ENCODE measurements at regions not wholly inside any gene's neighbourhood (a gene's known extent, or its start where the extent isn't known, plus 50 kb on each side); places are given as distances from the start of the nearest gene placed in this dataset.

DNA sequence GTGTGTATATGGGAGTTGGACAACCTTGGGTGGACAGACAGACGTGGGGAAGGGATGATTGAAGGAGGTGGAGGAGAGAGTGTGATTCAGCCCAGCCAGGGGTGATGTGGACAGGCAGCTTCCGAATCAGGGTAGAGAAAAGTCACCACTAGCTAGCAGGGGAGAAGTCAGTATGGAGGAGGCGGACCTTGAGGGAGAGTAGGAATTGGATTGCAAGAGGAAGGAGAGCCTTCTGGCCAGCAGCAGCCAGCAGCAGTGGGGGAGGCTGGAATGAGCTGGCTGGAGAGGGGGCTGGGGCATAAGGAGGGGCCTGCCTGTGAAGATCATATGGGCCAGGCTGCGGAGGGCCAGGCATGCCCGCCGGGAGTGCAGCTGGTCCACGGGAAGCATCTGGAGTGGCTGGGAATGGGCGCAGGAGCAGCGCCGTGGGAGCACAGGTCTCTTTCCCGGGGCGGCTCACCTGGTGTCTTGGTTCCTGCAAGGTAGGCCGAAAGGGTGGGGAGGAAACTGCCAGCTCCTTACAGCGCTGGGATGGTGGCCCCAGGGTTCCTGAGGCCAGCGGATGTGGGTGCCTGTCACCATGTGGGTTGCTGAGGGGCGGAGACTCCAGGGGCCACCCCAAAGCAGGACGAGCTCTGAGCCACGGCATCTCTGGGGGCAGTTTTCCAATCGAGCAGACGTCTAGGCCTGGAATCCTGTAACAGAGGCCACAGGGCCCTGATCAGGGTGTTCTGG is 235.3 kb downstream of the SEC14L1 start:
- Histone ChIP-seq H3K9me3 (ENCODE audit: insufficient read depth, low read length) (no peaks in the 10 kb centered on the region), H3K4me3 (ENCODE audit: low read length) (no peak overlapping the region), H3K36me3 (replicated peaks; ENCODE audit: low read depth, low read length) (no peaks in the 10 kb centered on the region), H3K4me2 (ENCODE audit: low read length) (no peak overlapping the region), H4K20me1 (ENCODE audit: insufficient read depth, low read length) (no peaks in the 10 kb centered on the region), H3K79me2 (ENCODE audit: low read length) (no peaks in the 10 kb centered on the region), H3K4me1 (ENCODE audit: low read length) (no peaks in the 10 kb centered on the region), H2AFZ (ENCODE audit: low read depth, low read length) (no peak overlapping the region), H3K27me3 (ENCODE audit: low read depth, low read length) (0 out of 2 replicates have a peak, but pooled peaks cover 7% of the 10 kb centered on the region), H3K27ac (ENCODE audit: low read length) (no peak overlapping the region), H3K9ac (ENCODE audit: low read length) (no peak overlapping the region)
- no peak for TF ChIP-seq EZH2phosphoT487 (IDR thresholded peaks at IDR 0.05; ENCODE audit: low read depth)
- TF ChIP-seq, protein P1, sequence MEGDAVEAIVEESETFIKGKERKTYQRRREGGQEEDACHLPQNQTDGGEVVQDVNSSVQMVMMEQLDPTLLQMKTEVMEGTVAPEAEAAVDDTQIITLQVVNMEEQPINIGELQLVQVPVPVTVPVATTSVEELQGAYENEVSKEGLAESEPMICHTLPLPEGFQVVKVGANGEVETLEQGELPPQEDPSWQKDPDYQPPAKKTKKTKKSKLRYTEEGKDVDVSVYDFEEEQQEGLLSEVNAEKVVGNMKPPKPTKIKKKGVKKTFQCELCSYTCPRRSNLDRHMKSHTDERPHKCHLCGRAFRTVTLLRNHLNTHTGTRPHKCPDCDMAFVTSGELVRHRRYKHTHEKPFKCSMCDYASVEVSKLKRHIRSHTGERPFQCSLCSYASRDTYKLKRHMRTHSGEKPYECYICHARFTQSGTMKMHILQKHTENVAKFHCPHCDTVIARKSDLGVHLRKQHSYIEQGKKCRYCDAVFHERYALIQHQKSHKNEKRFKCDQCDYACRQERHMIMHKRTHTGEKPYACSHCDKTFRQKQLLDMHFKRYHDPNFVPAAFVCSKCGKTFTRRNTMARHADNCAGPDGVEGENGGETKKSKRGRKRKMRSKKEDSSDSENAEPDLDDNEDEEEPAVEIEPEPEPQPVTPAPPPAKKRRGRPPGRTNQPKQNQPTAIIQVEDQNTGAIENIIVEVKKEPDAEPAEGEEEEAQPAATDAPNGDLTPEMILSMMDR (IDR thresholded peaks at IDR 0.05; ENCODE audit: low read depth, low read length) = no peak

DNA sequence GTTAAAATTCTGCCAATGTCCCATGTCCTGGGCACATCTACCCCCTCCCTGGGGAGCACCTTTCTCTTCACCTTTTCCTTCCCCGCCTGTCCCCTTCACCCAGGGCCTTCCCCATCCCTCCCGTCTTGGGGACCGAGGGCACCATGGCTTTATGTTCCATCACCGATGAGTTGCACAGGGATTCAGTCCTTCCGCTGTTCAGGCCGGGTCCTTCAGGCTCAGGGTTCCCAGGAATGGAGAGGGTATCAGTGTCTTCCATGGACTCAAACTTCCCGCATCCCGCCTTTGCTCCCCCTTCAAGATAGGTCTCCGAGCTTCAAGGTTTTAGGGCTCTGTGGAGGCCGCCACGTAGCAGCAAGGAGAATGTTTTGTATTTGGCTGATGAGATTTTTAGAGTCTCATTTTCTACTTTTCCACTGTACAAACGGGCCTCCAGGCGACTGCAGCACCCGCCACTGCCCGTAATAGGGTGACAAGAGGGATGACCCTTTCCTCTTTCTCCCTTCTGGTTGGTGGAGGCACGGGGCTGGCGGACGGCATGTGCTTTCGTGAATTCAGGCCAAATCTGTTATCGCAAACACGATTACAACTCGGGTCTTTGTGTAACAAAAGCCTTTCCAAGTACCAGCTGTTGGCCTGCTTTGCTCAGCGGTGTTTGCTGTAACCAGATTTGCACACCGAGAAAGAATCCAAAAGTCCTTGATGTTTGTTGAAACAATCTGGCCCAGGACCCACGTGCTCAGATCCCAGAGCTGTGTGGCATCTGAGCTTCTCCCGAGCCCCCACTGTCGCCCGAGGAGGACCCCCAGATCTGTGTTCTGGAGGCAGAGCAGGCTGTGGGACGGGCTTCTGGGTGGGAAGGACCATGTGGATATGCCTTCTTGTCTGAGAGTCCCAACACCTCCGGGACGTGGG is 236.3 kb downstream of the SEC14L1 start:
- Histone ChIP-seq H3K27ac (ENCODE audit: low read length) (no peak overlapping the region), H3K4me3 (ENCODE audit: low read length) (no peak overlapping the region), H3K27me3 (ENCODE audit: low read depth, low read length) (peaks cover 11% of the 10 kb centered on the region; the same call in 1 of the 2 replicates), H3K9me3 (ENCODE audit: insufficient read depth, low read length) (no peaks in the 10 kb centered on the region), H3K36me3 (replicated peaks; ENCODE audit: low read depth, low read length) (no peaks in the 10 kb centered on the region), H4K20me1 (ENCODE audit: insufficient read depth, low read length) (no peaks in the 10 kb centered on the region), H3K79me2 (ENCODE audit: low read length) (no peaks in the 10 kb centered on the region), H3K9ac (ENCODE audit: low read length) (no peak overlapping the region), H3K4me2 (ENCODE audit: low read length) (no peak overlapping the region), H2AFZ (ENCODE audit: low read depth, low read length) (no peak overlapping the region), H3K4me1 (ENCODE audit: low read length) (no peaks in the 10 kb centered on the region)
- TF ChIP-seq, protein P1 (IDR thresholded peaks at IDR 0.05; ENCODE audit: low read depth, low read length) = no peak
- no peak for TF ChIP-seq EZH2phosphoT487 (IDR thresholded peaks at IDR 0.05; ENCODE audit: low read depth)

DNA sequence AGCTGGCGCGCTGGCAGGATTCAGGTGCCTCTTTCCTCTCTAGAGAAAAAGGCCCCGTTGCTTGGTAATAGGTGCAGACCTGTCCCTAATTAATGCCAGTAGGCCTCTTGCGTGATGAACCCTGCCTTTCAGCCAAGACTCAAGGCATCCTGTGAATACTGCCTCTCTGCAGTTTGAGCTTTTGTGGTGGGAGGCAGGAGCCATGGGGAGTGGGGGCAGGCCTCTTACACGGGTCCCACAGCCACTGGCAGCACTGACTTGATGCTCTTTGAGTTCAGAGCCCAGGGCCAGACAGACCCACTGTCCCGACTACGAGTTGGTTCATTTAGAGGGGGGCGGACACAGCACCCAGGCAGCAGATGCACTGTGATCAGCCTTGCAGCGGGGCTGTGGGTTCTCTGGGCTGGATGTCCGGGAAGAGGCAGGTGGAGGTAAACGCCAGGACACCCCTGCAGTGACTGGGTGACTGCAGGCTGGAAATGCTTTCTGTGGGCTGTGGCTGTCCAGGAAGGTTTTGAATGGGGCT is 237.0 kb downstream of the SEC14L1 start:
- TF ChIP-seq, protein P1 (IDR thresholded peaks at IDR 0.05; ENCODE audit: low read depth, low read length) = no peak
- no peak for TF ChIP-seq EZH2phosphoT487 (IDR thresholded peaks at IDR 0.05; ENCODE audit: low read depth)
- no peak overlapping the region for H3K4me3 ChIP-seq (ENCODE audit: low read length)
- H3K36me3 ChIP-seq (replicated peaks; ENCODE audit: low read depth, low read length) = no peaks in the 10 kb centered on the region
- no peak overlapping the region for H3K4me2 ChIP-seq (ENCODE audit: low read length)
- H3K27ac ChIP-seq (ENCODE audit: low read length) = no peak overlapping the region
- no peaks in the 10 kb centered on the region for H3K79me2 ChIP-seq (ENCODE audit: low read length)
- H3K9me3 ChIP-seq (ENCODE audit: insufficient read depth, low read length) = no peaks in the 10 kb centered on the region
- no peak overlapping the region for H2AFZ ChIP-seq (ENCODE audit: low read depth, low read length)
- no peak overlapping the region for H3K9ac ChIP-seq (ENCODE audit: low read length)
- H3K4me1 ChIP-seq (ENCODE audit: low read length) = no peaks in the 10 kb centered on the region
- peaks cover 11% of the 10 kb centered on the region; the same call in 1 of the 2 replicates for H3K27me3 ChIP-seq (ENCODE audit: low read depth, low read length)
- no peaks in the 10 kb centered on the region for H4K20me1 ChIP-seq (ENCODE audit: insufficient read depth, low read length)

Measured in OCI-LY3 (cell line).